Spinal cord (tissue), 9 donors: ENCODE measurements at regions not wholly inside any gene's neighbourhood (a gene's known extent, or its start where the extent isn't known, plus 50 kb on each side); places are given as distances from the start of the nearest gene placed in this dataset.

ENCODE experiments used
- DNase-seq, 6 donors: peaks; one replicate each; pipeline versions ENCODE4 v3.0.0 to v3.0.0-alpha.2; 2013 to 2015; ENCODE audit warnings: low spot score in 6 of 6, low read depth in 4 of 6
- H3K27ac ChIP-seq: one replicate; pipeline ENCODE4 v1.5.1; 2013; ENCODE audit warnings: low read depth, low read length, control low read depth
- H3K27me3 ChIP-seq: one replicate; pipeline ENCODE4 v1.6.1; 2013; ENCODE audit warnings: low read length; ENCODE audit not compliant: control insufficient read depth, insufficient read depth
- H3K36me3 ChIP-seq: one replicate; pipeline ENCODE4 v1.6.1; 2013; ENCODE audit warnings: low read length; ENCODE audit not compliant: control insufficient read depth, insufficient read depth
- H3K4me1 ChIP-seq: one replicate; pipeline ENCODE4 v1.6.1; 2013; ENCODE audit warnings: low read length; ENCODE audit not compliant: control insufficient read depth, insufficient read depth
- H3K4me3 ChIP-seq: one replicate; pipeline ENCODE4 v1.5.1; 2013; ENCODE audit warnings: low read depth, low read length, control low read depth
- H3K9me3 ChIP-seq: one replicate; pipeline ENCODE4 v1.6.1; 2013; ENCODE audit warnings: low read length; ENCODE audit not compliant: control insufficient read depth, insufficient read depth
- WGBS: methylation state at CpG from one replicate; pipeline ENCODE4 v1.1.5; 2013; ENCODE audit warnings: missing lambda C conversion rate; ENCODE audit not compliant: insufficient coverage; 5-methylcytosine and 5-hydroxymethylcytosine counted together
- donor health status: healthy.

GRCh38 chr5:35304291-35304690, 74.0 kb upstream of the PRLR start:
- H3K4me1 ChIP-seq = peaks cover 7% of the 10 kb centered on the region
- no peaks in the 10 kb centered on the region for H3K9me3 ChIP-seq
- no peaks in the 10 kb centered on the region for H3K27me3 ChIP-seq
- H3K27ac ChIP-seq = no peak overlapping the region
- no peak overlapping the region for H3K4me3 ChIP-seq
- WGBS = no CpG with 5 or more reads among the region's 1 CpG
- H3K36me3 ChIP-seq = no peaks in the 10 kb centered on the region
- no peak for DNase-seq

- Histone ChIP-seq H3K9me3 (no peaks in the 10 kb centered on the region), H3K4me3 (no peak overlapping the region), H3K36me3 (no peaks in the 10 kb centered on the region), H3K4me1 (peaks cover 1% of the 10 kb centered on the region), H3K27ac (no peak overlapping the region), H3K27me3 (no peaks in the 10 kb centered on the region)
- 86% methylated on average over 1 of the region's 2 CpGs for WGBS
- DNase-seq = no peak
Measured at GRCh38 chr5:35303152-35303551, 72.9 kb upstream of the PRLR start.

- Histone ChIP-seq H3K27me3 (no peaks in the 10 kb centered on the region), H3K27ac (no peak overlapping the region), H3K4me1 (no peaks in the 10 kb centered on the region), H3K36me3 (no peaks in the 10 kb centered on the region), H3K4me3 (no peak overlapping the region), H3K9me3 (no peaks in the 10 kb centered on the region)
- DNase-seq = no peak
Measured at GRCh38 chr5:35302544-35302943, 72.3 kb upstream of the PRLR start.

DNA sequence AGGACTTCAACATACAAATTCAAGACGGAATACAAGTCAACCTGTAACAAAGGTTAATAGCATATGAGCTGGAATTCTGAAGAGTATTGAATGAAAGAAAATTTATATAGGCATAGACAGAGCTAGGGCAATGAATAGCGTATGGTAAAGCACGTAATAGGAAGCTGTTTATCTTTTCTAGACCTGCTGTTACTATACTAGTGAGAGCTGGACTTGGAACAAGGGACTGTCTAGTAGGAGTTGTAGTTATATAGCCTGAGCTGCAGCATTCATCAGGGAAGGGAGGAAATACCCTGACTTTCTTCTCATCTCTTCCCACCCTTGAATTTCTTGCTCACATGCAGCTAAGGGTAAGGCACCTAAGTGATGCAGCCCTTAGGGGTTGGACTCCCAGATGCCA, 67.5 kb upstream of the PRLR start:
- Histone ChIP-seq H3K4me1 (no peaks in the 10 kb centered on the region), H3K9me3 (no peaks in the 10 kb centered on the region), H3K4me3 (no peak overlapping the region), H3K36me3 (no peaks in the 10 kb centered on the region), H3K27ac (no peak overlapping the region), H3K27me3 (no peaks in the 10 kb centered on the region)
- DNase-seq = no peak
- WGBS = 67% methylated on average over 2 of the region's 3 CpGs

DNA sequence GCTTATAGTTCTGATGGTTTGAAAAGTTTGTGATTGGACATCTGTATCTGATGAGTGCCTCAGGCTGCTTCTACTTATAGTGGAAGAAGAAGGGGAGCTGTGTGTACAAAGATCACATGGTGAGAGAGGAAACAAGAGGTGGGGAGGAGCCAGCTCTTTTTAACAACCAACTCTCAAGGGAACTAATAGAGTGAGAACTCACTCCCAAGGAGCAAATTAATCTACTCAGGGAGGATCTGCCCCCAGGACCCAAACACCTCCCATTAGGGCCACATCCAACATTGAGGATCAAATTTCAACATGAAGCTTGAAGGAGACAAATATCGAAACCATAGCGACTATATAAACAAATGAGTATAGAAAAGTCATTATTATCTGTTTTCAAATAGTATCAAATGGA, 64.7 kb upstream of the PRLR start:
- Histone ChIP-seq H3K4me1 (no peaks in the 10 kb centered on the region), H3K4me3 (no peak overlapping the region), H3K27ac (no peak overlapping the region), H3K9me3 (no peaks in the 10 kb centered on the region), H3K27me3 (no peaks in the 10 kb centered on the region), H3K36me3 (no peaks in the 10 kb centered on the region)
- DNase-seq = no peak
- WGBS = no CpG with 5 or more reads among the region's 2 CpGs

- DNase-seq = no peak
- WGBS = 100% methylated on average over 2 of the region's 6 CpGs
- Histone ChIP-seq H3K36me3 (no peaks in the 10 kb centered on the region), H3K27ac (no peak overlapping the region), H3K4me3 (no peak overlapping the region), H3K27me3 (no peaks in the 10 kb centered on the region), H3K9me3 (no peaks in the 10 kb centered on the region), H3K4me1 (no peaks in the 10 kb centered on the region)
Measured at GRCh38 chr5:35294017-35294416, 63.7 kb upstream of the PRLR start.

DNA sequence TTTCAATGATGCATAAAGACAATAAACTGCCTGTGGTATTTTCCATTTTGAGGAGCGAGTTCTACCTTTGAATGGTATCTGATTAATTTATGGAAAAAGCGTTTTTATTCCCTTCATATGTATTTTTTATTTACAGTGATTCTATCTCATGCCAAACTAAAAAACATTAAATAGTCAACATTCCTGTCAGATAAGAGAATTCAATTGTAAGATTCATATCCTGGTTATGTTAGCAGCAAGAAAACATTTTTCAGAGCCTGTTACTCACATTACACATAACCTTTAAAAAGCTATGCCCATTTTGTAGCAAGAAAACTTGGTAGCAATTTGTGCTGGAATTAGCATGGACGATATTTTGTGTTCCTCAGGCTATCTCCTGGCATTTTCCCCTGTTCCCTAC, 55.1 kb upstream of the PRLR start:
- no peak for DNase-seq
- H3K27me3 ChIP-seq = no peaks in the 10 kb centered on the region
- no peak overlapping the region for H3K4me3 ChIP-seq
- no peak overlapping the region for H3K27ac ChIP-seq
- no peaks in the 10 kb centered on the region for H3K36me3 ChIP-seq
- no peaks in the 10 kb centered on the region for H3K4me1 ChIP-seq
- WGBS = no CpG with 5 or more reads among the region's 3 CpGs
- H3K9me3 ChIP-seq = no peaks in the 10 kb centered on the region

DNA sequence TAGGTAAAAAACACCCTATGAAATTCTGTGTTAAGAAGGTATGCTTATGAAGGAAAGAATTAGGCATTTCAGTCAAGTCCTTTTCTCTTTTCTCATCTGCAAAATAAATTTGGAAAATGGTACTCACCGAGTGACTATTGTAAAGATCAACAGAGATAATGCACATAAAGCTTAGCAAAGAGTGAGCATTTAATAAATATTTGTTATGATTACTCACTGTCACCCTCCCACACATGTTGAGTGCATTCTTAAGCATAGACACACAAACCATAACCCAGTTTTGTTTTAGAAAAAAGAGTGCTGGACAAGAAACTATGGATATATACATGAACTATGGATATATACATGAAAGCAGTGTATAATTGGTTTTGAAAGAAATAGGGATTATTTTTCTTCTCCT, 54.7 kb upstream of the PRLR start:
- WGBS = no CpG with 5 or more reads among the region's 1 CpG
- H3K4me1 ChIP-seq = no peaks in the 10 kb centered on the region
- no peaks in the 10 kb centered on the region for H3K36me3 ChIP-seq
- H3K27me3 ChIP-seq = no peaks in the 10 kb centered on the region
- H3K27ac ChIP-seq = no peak overlapping the region
- no peak for DNase-seq
- H3K4me3 ChIP-seq = no peak overlapping the region
- H3K9me3 ChIP-seq = no peaks in the 10 kb centered on the region

DNA sequence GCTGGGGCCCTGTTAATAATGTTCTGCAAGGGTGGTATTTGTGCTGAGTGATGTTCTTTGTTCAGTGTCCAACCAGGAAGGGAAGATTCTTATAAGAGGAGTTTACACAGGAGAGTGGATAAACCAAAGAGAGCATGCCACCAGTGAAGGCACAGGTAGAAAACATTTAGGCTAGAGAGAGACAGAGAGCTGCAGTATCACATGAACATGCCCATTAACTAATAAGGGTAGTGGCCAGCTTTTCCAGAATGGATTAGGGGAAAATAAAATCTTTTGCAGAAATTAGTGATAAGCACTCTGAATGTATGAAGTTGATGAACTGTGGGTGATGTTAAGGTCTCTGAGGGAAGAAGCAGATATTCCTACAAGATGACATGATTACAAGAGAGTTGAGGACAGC, 54.1 kb upstream of the PRLR start:
- no peaks in the 10 kb centered on the region for H3K4me1 ChIP-seq
- no peaks in the 10 kb centered on the region for H3K27me3 ChIP-seq
- no peak overlapping the region for H3K27ac ChIP-seq
- H3K9me3 ChIP-seq = no peaks in the 10 kb centered on the region
- no peaks in the 10 kb centered on the region for H3K36me3 ChIP-seq
- no peak overlapping the region for H3K4me3 ChIP-seq
- no peak for DNase-seq

GRCh38 chr5:35282810-35283209, 52.5 kb upstream of the PRLR start:
- no CpG with 5 or more reads among the region's 1 CpG for whole genome bisulfite sequencing
- H3K9me3 ChIP-seq = no peaks in the 10 kb centered on the region
- no peak for DNase-seq
- H3K36me3 ChIP-seq = no peaks in the 10 kb centered on the region
- no peaks in the 10 kb centered on the region for H3K4me1 ChIP-seq
- H3K4me3 ChIP-seq = no peak overlapping the region
- no peaks in the 10 kb centered on the region for H3K27me3 ChIP-seq
- H3K27ac ChIP-seq = no peak overlapping the region

- DNase-seq = no peak
- no peak overlapping the region for H3K27ac ChIP-seq
- no peaks in the 10 kb centered on the region for H3K9me3 ChIP-seq
- H3K36me3 ChIP-seq = no peaks in the 10 kb centered on the region
- no peaks in the 10 kb centered on the region for H3K4me1 ChIP-seq
- H3K27me3 ChIP-seq = no peaks in the 10 kb centered on the region
- no peak overlapping the region for H3K4me3 ChIP-seq
- 71% methylated on average over 2 of the region's 2 CpGs for WGBS
Measured at GRCh38 chr5:35281613-35282012, 51.3 kb upstream of the PRLR start.
